HEK293 (cell line): ENCODE measurements at regions not wholly inside any gene's neighbourhood (a gene's known extent, or its start where the extent isn't known, plus 50 kb on each side); places are given as distances from the start of the nearest gene placed in this dataset.

Source experiments
- CTCF ChIA-PET: fragments of 350-600 bp; formaldehyde crosslinking; extraction: SDS; loops from one replicate; lab custom pipeline; 2021; ENCODE audit warnings: antibody characterized with exemption; lab: Yijun Ruan, JAX
- POLR2A ChIA-PET: fragments of 300-600 bp; formaldehyde crosslinking; extraction: SDS; loops from one replicate; lab custom pipeline; 2020; ENCODE audit warnings: antibody characterized with exemption, inconsistent platforms; lab: Yijun Ruan, JAX
- H3K27ac ChIP-seq: fragments of 200-500 bp; sonication (Bioruptor generic); 2 replicates; pipeline ENCODE4 v1.5.1; 2014; ENCODE audit warnings: low read depth, low read length, control low read depth, inconsistent platforms; ENCODE audit errors: extremely low read depth
- H3K36me3 ChIP-seq, 2 experiments: fragments of 200-500 bp in 1 of 2; sonication (Bioruptor generic) in 1 of 2; 1 replicate in 1 of 2; 2 replicates in 1 of 2; pipeline ENCODE4 v1.5.1; 2014 to 2017; ENCODE audit warnings: inconsistent platforms in 2 of 2, low read length in 2 of 2; ENCODE audit not compliant: control insufficient read depth in 2 of 2, insufficient read depth in 1 of 2
- H3K4me1 ChIP-seq: fragments of 200-500 bp; sonication (Bioruptor generic); 2 replicates; pipeline ENCODE4 v1.5.1; 2014; ENCODE audit warnings: mild to moderate bottlenecking, low read length, inconsistent platforms; ENCODE audit not compliant: control insufficient read depth, insufficient read depth
- H3K4me3 ChIP-seq: 2 replicates; pipeline ENCODE4 v1.5.1; 2011; ENCODE audit warnings: low read depth, mild to moderate bottlenecking, control low read depth, low read length, moderate library complexity
- H3K9me3 ChIP-seq: fragments of 200-500 bp; sonication (Bioruptor generic); 2 replicates; pipeline ENCODE4 v1.5.1; 2014; ENCODE audit warnings: low read depth, low read length, inconsistent platforms; ENCODE audit not compliant: control insufficient read depth, insufficient read depth
- BCL11B ChIP-seq: fragments of 450-650 bp; formaldehyde crosslinking; IDR thresholded peaks from 2 replicates; pipeline ENCODE4 v1.5.1; 2016; ENCODE audit warnings: low read depth, missing biosample characterization, missing genetic modification characterization
- KLF7 ChIP-seq: fragments of 450-650 bp; formaldehyde crosslinking; IDR thresholded peaks from 2 replicates; pipeline ENCODE4 v1.5.1; 2016; ENCODE audit warnings: missing biosample characterization, missing genetic modification characterization, borderline replicate concordance
- MEIS1 ChIP-seq: sonication (generic); formaldehyde crosslinking; IDR thresholded peaks from 2 replicates; pipeline ENCODE4 v1.8.1; 2022; ENCODE audit warnings: missing genetic modification reagents, mild to moderate bottlenecking, borderline replicate concordance
- PRDM1 ChIP-seq: fragments of 450-650 bp; formaldehyde crosslinking; IDR thresholded peaks from 2 replicates; pipeline ENCODE4; 2016; ENCODE audit warnings: missing biosample characterization, missing genetic modification characterization
- SCRT1 ChIP-seq: fragments of 450-650 bp; formaldehyde crosslinking; IDR thresholded peaks from 2 replicates; pipeline ENCODE4 v1.5.1; 2016; ENCODE audit warnings: missing biosample characterization, missing genetic modification characterization, borderline replicate concordance
- TCF7L2 ChIP-seq: IDR thresholded peaks from 2 replicates; pipeline ENCODE4 v1.6.1; 2011; ENCODE audit warnings: low read depth, mild to moderate bottlenecking, inconsistent platforms, low read length, moderate library complexity, borderline replicate concordance
- WT1 ChIP-seq: fragments of 450-650 bp; formaldehyde crosslinking; IDR thresholded peaks from 2 replicates; pipeline ENCODE4 v1.5.1; 2016; ENCODE audit warnings: missing biosample characterization, missing genetic modification characterization
- ZBTB49 ChIP-seq: fragments of 450-650 bp; formaldehyde crosslinking; IDR thresholded peaks from 2 replicates; pipeline ENCODE4 v1.5.1; 2016; ENCODE audit warnings: missing biosample characterization, missing genetic modification characterization, low read depth
- ZBTB8A ChIP-seq: fragments of 450-650 bp; formaldehyde crosslinking; IDR thresholded peaks from 2 replicates; pipeline ENCODE4 v1.5.1; 2016; ENCODE audit warnings: missing biosample characterization, missing genetic modification characterization
- ZFHX2 ChIP-seq: fragments of 450-650 bp; formaldehyde crosslinking; conservative IDR thresholded peaks from 2 replicates; pipeline ENCODE4 v1.5.1; 2016; ENCODE audit warnings: missing biosample characterization, missing genetic modification characterization
- ZNF112 ChIP-seq: fragments of 450-650 bp; formaldehyde crosslinking; IDR thresholded peaks from 2 replicates; pipeline ENCODE4 v1.5.0; 2017; ENCODE audit warnings: missing biosample characterization, missing genetic modification characterization
- ZNF148 ChIP-seq: fragments of 450-650 bp; formaldehyde crosslinking; IDR thresholded peaks from 2 replicates; pipeline ENCODE4 v1.5.0; 2017; ENCODE audit warnings: missing biosample characterization, missing genetic modification characterization, borderline replicate concordance
- ZNF16 ChIP-seq: fragments of 450-650 bp; formaldehyde crosslinking; IDR thresholded peaks from 2 replicates; pipeline ENCODE4 v1.5.1; 2016; ENCODE audit warnings: low read depth, missing biosample characterization, missing genetic modification characterization
- ZNF169 ChIP-seq: fragments of 450-650 bp; formaldehyde crosslinking; IDR thresholded peaks from 2 replicates; pipeline ENCODE4 v1.5.1; 2016; ENCODE audit warnings: missing biosample characterization, missing genetic modification characterization
- ZNF302 ChIP-seq: fragments of 450-650 bp; formaldehyde crosslinking; IDR thresholded peaks from 2 replicates; pipeline ENCODE4 v1.5.1; 2016; ENCODE audit warnings: missing biosample characterization, missing genetic modification characterization, low read depth
- ZNF311 ChIP-seq: fragments of 450-650 bp; formaldehyde crosslinking; IDR thresholded peaks from 2 replicates; pipeline ENCODE4 v1.5.1; 2017; ENCODE audit warnings: missing biosample characterization, missing genetic modification characterization, borderline replicate concordance
- ZNF473 ChIP-seq: fragments of 450-650 bp; formaldehyde crosslinking; IDR thresholded peaks from 2 replicates; pipeline ENCODE4 v1.5.1; 2017; ENCODE audit warnings: missing biosample characterization, missing genetic modification characterization
- ZNF48 ChIP-seq: fragments of 450-650 bp; formaldehyde crosslinking; IDR thresholded peaks from 2 replicates; pipeline ENCODE4 v1.5.1; 2016; ENCODE audit warnings: missing biosample characterization, missing genetic modification characterization
- ZNF521 ChIP-seq: fragments of 450-650 bp; formaldehyde crosslinking; IDR thresholded peaks from 2 replicates; pipeline ENCODE4 v1.5.1; 2017; ENCODE audit warnings: missing biosample characterization, mild to moderate bottlenecking, missing genetic modification characterization
- ZNF548 ChIP-seq: fragments of 450-650 bp; formaldehyde crosslinking; IDR thresholded peaks from 2 replicates; pipeline ENCODE4 v1.5.1; 2016; ENCODE audit warnings: missing biosample characterization, missing genetic modification characterization
- ZNF561 ChIP-seq: fragments of 450-650 bp; IDR thresholded peaks from 2 replicates; pipeline ENCODE4 v1.5.1; 2018; ENCODE audit warnings: missing biosample characterization, missing genetic modification characterization, borderline replicate concordance
- ZNF571 ChIP-seq: fragments of 450-650 bp; formaldehyde crosslinking; IDR thresholded peaks from 2 replicates; pipeline ENCODE4 v1.5.0; 2017; ENCODE audit warnings: missing biosample characterization, missing genetic modification characterization
- ZNF585B ChIP-seq: fragments of 450-650 bp; formaldehyde crosslinking; IDR thresholded peaks from 2 replicates; pipeline ENCODE4 v1.5.1; 2016; ENCODE audit warnings: missing biosample characterization, missing genetic modification characterization
- ZNF610 ChIP-seq: fragments of 450-650 bp; formaldehyde crosslinking; IDR thresholded peaks from 2 replicates; pipeline ENCODE4 v1.5.1; 2016; ENCODE audit warnings: missing biosample characterization, missing genetic modification characterization, borderline replicate concordance
- ZNF677 ChIP-seq: fragments of 450-650 bp; IDR thresholded peaks from 2 replicates; pipeline ENCODE4 v1.5.0; 2018; ENCODE audit warnings: missing biosample characterization, mild to moderate bottlenecking, missing genetic modification characterization, moderate library complexity
- ZSCAN30 ChIP-seq: fragments of 450-650 bp; IDR thresholded peaks from 2 replicates; pipeline ENCODE4 v1.5.1; 2018; ENCODE audit warnings: missing biosample characterization, mild to moderate bottlenecking, missing genetic modification characterization, moderate library complexity

DNA sequence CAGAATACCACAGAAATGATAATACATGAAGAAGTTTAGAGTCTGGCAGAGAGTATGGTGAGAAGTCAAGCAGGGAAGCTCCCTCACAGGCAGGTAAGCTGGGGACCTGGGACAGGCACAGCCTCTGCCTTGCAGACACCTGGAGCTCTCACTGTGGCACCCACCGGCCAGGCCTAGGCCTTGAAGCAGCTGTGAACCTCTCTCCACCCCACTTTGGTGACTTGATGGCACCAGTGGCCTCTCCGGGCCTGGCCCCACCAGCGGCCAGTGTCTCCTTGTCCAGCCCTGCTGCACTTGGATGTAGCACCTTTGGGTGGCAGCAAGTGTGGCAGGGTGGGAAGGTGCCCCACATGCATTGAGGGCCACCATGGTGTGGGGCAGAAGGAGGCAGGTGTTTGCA lies 330.5 kb downstream of the NPR3 start (continued):
- no peak for TF ChIP-seq TCF7L2
- no peak for TF ChIP-seq ZNF521 (tag by site-specific recombination)
- TF ChIP-seq ZNF169 (tag by site-specific recombination) = no peak

GRCh38 chr5:33043343-33043997 lies 332.3 kb downstream of the NPR3 start:
- Histone ChIP-seq H3K9me3 (peaks cover 2% of the 10 kb centered on the region; the same call in 1 of the 2 replicates), H3K4me1 (no peaks in the 10 kb centered on the region), H3K4me3 (no peak overlapping the region), H3K36me3 (no peaks in the 10 kb centered on the region), H3K27ac (no peak overlapping the region)
- TF ChIP-seq WT1 (tag by site-specific recombination) (no peak), BCL11B (no peak), ZNF311 (tag by site-specific recombination) (no peak), ZNF16 (tag by site-specific recombination) (no peak), ZNF571 (tag by site-specific recombination) (no peak), PRDM1 (tag by site-specific recombination) (no peak), ZFHX2 (tag by site-specific recombination) (no peak), KLF7 (tag by site-specific recombination) (no peak), ZBTB8A (tag by site-specific recombination) (no peak), ZNF148 (tag by site-specific recombination) (no peak), ZNF677 (tag by site-specific recombination) (no peak), ZNF561 (tag by site-specific recombination) (no peak), ZBTB49 (tag by site-specific recombination) (no peak), ZNF548 (tag by site-specific recombination) (no peak), ZNF302 (tag by site-specific recombination) (no peak)
- ChIA-PET CTCF (no interaction called here), POLR2A (no interaction called here)

- no peak overlapping the region for H3K4me3 ChIP-seq
- H3K27ac ChIP-seq = no peak overlapping the region
- H3K4me1 ChIP-seq = no peaks in the 10 kb centered on the region
- CTCF ChIA-PET = no interaction called here
- H3K9me3 ChIP-seq = peaks cover 2% of the 10 kb centered on the region; the same call in 1 of the 2 replicates
- POLR2A ChIA-PET = no interaction called here
- no peak for TF ChIP-seq ZNF610
- TF ChIP-seq ZNF112 (tag by site-specific recombination) = no peak
- no peak for TF ChIP-seq ZNF16 (tag by site-specific recombination)
- no peak for TF ChIP-seq MEIS1 (CRISPR knock-in tag)
- TF ChIP-seq SCRT1 (tag by site-specific recombination) = no peak
- no peak for TF ChIP-seq ZNF585B (tag by site-specific recombination)
- no peak for TF ChIP-seq ZNF473
- TF ChIP-seq ZSCAN30 (tag by site-specific recombination) = no peak
- TF ChIP-seq ZNF302 (tag by site-specific recombination) = no peak
- no peak for TF ChIP-seq ZNF48
- H3K36me3 ChIP-seq = no peaks in the 10 kb centered on the region
These were observed 335.0 kb downstream of the NPR3 start for GRCh38 chr5:33046091-33046490.
